ENCODE measurements at regions not wholly inside any gene's neighbourhood (a gene's known extent, or its start where the extent isn't known, plus 50 kb on each side); places are given as distances from the start of the nearest gene placed in this dataset.

- TF ChIP-seq, protein P1, sequence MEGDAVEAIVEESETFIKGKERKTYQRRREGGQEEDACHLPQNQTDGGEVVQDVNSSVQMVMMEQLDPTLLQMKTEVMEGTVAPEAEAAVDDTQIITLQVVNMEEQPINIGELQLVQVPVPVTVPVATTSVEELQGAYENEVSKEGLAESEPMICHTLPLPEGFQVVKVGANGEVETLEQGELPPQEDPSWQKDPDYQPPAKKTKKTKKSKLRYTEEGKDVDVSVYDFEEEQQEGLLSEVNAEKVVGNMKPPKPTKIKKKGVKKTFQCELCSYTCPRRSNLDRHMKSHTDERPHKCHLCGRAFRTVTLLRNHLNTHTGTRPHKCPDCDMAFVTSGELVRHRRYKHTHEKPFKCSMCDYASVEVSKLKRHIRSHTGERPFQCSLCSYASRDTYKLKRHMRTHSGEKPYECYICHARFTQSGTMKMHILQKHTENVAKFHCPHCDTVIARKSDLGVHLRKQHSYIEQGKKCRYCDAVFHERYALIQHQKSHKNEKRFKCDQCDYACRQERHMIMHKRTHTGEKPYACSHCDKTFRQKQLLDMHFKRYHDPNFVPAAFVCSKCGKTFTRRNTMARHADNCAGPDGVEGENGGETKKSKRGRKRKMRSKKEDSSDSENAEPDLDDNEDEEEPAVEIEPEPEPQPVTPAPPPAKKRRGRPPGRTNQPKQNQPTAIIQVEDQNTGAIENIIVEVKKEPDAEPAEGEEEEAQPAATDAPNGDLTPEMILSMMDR (conservative IDR thresholded peaks at IDR 0.05) = no peak
- TF ChIP-seq ZFX (IDR thresholded peaks at IDR 0.05) = no peak
Observed at GRCh38 chr5:105740242-105740641, 1930.5 kb downstream of the EFNA5 start.
